HEK293 (cell line): ENCODE measurements at regions not wholly inside any gene's neighbourhood (a gene's known extent, or its start where the extent isn't known, plus 50 kb on each side); places are given as distances from the start of the nearest gene placed in this dataset.

Source experiments
- KLF10 ChIP-seq: fragments of 450-650 bp; IDR thresholded peaks from 2 replicates; pipeline ENCODE4 v1.5.1; 2018; ENCODE audit warnings: missing biosample characterization, mild to moderate bottlenecking, missing genetic modification characterization
- WT1 ChIP-seq: fragments of 450-650 bp; formaldehyde crosslinking; IDR thresholded peaks from 2 replicates; pipeline ENCODE4 v1.5.1; 2016; ENCODE audit warnings: missing biosample characterization, missing genetic modification characterization
- ZNF121 ChIP-seq: fragments of 450-650 bp; formaldehyde crosslinking; IDR thresholded peaks from 2 replicates; pipeline ENCODE4 v1.5.1; 2016; ENCODE audit warnings: missing biosample characterization, missing genetic modification characterization
- ZNF146 ChIP-seq: fragments of 450-650 bp; formaldehyde crosslinking; IDR thresholded peaks from 2 replicates; pipeline ENCODE4 v1.5.1; 2016; ENCODE audit warnings: missing biosample characterization, missing genetic modification characterization
- ZNF175 ChIP-seq: fragments of 450-650 bp; formaldehyde crosslinking; IDR thresholded peaks from 2 replicates; pipeline ENCODE4 v1.5.1; 2016; ENCODE audit warnings: missing biosample characterization, missing genetic modification characterization
- ZNF423 ChIP-seq: fragments of 450-650 bp; formaldehyde crosslinking; IDR thresholded peaks from 2 replicates; pipeline ENCODE4 v1.5.1; 2016; ENCODE audit warnings: missing biosample characterization, missing genetic modification characterization
- ZNF76 ChIP-seq: fragments of 450-650 bp; formaldehyde crosslinking; IDR thresholded peaks from 2 replicates; pipeline ENCODE4; 2016; ENCODE audit warnings: low read depth, missing biosample characterization, missing genetic modification characterization, borderline replicate concordance
- TF ChIP-seq, protein P1 (sequence below): fragments of 450-650 bp; formaldehyde crosslinking; IDR thresholded peaks from 2 replicates; pipeline ENCODE4 v1.5.1; 2016; ENCODE audit warnings: missing biosample characterization, missing genetic modification characterization
- TF ChIP-seq, protein P2 (sequence below): fragments of 450-650 bp; formaldehyde crosslinking; IDR thresholded peaks from 2 replicates; pipeline ENCODE4 v1.5.1; 2016; ENCODE audit warnings: missing biosample characterization, missing genetic modification characterization
- TF ChIP-seq, protein P3 (sequence below): fragments of 450-650 bp; formaldehyde crosslinking; IDR thresholded peaks from 2 replicates; pipeline ENCODE4 v1.5.1; 2016; ENCODE audit warnings: missing biosample characterization, missing genetic modification characterization

DNA sequence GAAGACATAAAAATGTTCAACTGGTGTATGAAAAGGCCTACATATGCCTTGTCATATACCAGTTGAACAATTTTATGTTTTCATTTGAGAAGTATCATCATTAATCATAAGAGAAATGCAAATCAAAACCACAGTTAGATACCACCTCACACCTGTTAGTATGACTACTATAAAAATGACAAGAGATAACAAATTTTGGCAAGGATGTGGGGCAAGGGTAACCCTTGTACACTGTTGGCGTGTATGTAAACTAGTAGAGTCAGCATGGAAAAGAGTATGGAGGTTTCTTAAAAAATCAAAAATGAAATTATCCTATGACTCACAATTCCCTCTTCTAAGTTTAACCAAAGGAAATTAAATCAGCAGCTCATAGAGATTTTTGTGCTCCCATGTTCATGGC is 250.4 kb upstream of the ST8SIA4 start:
- TF ChIP-seq ZNF423 (tag by site-specific recombination) (no peak), WT1 (tag by site-specific recombination) (no peak), ZNF146 (tag by site-specific recombination) (no peak), ZNF121 (tag by site-specific recombination) (no peak), KLF10 (no peak), ZNF76 (tag by site-specific recombination) (no peak), ZNF175 (tag by site-specific recombination) (no peak)
- TF ChIP-seq, protein P1, sequence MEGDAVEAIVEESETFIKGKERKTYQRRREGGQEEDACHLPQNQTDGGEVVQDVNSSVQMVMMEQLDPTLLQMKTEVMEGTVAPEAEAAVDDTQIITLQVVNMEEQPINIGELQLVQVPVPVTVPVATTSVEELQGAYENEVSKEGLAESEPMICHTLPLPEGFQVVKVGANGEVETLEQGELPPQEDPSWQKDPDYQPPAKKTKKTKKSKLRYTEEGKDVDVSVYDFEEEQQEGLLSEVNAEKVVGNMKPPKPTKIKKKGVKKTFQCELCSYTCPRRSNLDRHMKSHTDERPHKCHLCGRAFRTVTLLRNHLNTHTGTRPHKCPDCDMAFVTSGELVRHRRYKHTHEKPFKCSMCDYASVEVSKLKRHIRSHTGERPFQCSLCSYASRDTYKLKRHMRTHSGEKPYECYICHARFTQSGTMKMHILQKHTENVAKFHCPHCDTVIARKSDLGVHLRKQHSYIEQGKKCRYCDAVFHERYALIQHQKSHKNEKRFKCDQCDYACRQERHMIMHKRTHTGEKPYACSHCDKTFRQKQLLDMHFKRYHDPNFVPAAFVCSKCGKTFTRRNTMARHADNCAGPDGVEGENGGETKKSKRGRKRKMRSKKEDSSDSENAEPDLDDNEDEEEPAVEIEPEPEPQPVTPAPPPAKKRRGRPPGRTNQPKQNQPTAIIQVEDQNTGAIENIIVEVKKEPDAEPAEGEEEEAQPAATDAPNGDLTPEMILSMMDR (tag by site-specific recombination) = no peak
- TF ChIP-seq, protein P2, sequence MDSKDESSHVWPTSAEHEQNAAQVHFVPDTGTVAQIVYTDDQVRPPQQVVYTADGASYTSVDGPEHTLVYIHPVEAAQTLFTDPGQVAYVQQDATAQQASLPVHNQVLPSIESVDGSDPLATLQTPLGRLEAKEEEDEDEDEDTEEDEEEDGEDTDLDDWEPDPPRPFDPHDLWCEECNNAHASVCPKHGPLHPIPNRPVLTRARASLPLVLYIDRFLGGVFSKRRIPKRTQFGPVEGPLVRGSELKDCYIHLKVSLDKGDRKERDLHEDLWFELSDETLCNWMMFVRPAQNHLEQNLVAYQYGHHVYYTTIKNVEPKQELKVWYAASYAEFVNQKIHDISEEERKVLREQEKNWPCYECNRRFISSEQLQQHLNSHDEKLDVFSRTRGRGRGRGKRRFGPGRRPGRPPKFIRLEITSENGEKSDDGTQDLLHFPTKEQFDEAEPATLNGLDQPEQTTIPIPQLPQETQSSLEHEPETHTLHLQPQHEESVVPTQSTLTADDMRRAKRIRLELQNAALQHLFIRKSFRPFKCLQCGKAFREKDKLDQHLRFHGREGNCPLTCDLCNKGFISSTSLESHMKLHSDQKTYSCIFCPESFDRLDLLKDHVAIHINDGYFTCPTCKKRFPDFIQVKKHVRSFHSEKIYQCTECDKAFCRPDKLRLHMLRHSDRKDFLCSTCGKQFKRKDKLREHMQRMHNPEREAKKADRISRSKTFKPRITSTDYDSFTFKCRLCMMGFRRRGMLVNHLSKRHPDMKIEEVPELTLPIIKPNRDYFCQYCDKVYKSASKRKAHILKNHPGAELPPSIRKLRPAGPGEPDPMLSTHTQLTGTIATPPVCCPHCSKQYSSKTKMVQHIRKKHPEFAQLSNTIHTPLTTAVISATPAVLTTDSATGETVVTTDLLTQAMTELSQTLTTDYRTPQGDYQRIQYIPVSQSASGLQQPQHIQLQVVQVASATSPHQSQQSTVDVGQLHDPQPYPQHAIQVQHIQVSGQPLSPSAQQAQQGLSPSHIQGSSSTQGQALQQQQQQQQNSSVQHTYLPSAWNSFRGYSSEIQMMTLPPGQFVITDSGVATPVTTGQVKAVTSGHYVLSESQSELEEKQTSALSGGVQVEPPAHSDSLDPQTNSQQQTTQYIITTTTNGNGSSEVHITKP (tag by site-specific recombination) = no peak
- TF ChIP-seq, protein P3, sequence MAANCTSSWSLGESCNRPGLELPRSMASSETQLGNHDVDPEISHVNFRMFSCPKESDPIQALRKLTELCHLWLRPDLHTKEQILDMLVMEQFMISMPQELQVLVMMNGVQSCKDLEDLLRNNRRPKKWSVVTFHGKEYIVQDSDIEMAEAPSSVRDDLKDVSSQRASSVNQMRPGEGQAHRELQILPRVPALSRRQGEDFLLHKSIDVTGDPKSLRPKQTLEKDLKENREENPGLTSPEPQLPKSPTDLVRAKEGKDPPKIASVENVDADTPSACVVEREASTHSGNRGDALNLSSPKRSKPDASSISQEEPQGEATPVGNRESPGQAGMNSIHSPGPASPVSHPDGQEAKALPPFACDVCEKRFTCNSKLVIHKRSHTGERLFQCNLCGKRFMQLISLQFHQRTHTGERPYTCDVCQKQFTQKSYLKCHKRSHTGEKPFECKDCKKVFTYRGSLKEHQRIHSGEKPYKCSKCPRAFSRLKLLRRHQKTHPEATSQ = no peak
